Hematopoietic multipotent progenitor cell (in vitro differentiated cells): ENCODE measurements at regions not wholly inside any gene's neighbourhood (a gene's known extent, or its start where the extent isn't known, plus 50 kb on each side); places are given as distances from the start of the nearest gene placed in this dataset.
"Not testable (repeated sequence)": the region's sequence is repeated elsewhere in the genome, so short reads cannot be mapped to it uniquely, and the experiment has no call there.

Source experiments
- DNase-seq, 3 donors: peaks; one replicate each; pipeline ENCODE4 v3.0.0-alpha.2; 2011 to 2015; ENCODE audit warnings: low read depth in 2 of 3, low spot score in 2 of 3

DNA sequence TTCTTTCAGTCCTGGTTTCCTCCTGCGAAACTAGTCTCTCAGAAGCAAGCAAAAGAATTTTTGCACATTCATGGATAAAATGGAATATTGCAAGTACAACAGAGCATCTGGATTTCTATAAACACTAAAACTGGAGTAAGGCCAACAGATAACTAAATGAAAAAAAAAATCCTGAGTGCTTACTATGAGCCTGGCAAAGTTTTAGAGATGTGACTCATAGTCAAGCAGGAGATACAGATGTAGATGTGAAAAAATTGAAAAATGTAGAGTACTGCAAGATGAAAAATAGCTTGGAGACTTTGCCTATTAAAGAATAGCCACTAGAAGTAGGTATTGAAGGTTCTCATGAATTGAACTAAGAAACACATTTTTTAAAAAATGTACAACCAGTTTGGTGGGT is 397.4 kb downstream of the OTOL1 start:
- no peak for DNase-seq

DNA sequence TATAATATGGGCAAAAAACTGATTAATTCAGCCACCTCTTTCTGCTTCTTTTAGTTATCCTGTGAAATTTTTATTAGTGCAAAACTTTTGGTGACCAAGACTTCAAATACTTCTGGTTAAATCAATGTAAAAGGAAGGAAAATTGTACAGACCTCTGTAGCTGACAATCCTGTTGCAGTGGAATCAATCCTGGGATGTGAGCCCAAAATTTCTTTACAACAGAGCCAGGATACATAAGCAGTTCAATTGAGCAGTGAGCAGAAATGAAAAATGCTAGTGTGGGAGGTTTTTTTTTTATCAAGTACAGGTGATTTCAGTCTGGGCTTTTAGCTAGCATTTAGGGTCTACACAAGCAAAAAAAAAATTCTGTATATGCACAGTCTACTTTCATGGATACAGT is 398.0 kb downstream of the OTOL1 start:
- no peak for DNase-seq

DNA sequence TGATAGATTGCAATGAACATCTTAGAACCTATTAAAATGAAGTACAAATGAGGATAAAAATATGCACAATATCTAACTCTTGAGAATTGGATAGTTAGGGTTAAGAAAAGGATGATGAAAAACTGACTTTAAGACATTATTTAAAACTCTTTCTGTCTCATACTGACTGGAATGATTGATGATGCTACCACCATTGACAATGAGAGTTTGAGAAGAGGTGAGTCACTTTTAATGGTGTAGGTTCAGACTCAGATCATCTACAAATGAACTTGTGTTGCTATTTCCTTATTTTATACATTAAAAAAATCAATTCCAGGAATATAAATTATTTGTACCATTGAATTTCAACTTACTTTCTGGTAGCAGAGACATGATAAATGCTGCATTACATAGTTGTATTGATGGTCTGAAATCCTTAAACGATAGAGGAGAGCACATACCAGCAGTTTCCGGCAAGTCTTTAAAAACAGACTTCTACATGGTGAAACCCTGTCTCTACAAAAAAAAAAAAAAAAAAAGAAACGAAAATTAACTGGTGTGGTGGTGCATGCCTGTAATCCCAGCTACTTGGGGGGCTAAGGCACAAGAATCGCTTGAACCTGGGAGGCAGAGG is 409.0 kb downstream of the OTOL1 start:
- DNase-seq: no peak

DNA sequence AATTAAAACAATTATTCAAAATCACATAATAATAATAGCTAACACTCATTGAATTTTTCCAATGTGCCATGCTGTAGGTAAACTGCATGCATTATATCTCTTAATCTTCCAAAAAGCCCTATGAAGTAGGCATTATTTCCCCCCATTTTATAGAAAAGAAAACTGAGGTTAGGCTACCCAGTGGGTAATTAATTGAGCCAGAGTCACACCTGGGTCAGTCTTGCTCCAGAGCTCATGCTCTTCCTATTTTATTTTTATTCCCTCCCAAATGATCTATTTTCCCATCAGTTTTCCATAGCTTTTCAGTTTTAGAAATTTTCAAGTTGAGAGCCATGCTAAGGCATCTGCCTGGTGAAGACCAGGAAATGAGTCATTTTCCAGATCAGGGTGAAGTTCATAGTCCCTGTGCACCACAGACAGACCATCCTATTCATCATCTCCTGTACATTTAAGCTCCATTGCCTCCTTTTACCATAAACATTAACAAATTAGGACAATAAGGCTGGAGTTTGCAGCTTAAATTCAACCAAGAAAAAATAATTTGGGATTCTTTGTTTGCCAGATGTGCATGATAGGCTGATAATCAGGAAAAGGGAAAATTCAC is 417.3 kb downstream of the OTOL1 start:
- DNase-seq: peak in 1 of 3 donors; percentile 4

DNA sequence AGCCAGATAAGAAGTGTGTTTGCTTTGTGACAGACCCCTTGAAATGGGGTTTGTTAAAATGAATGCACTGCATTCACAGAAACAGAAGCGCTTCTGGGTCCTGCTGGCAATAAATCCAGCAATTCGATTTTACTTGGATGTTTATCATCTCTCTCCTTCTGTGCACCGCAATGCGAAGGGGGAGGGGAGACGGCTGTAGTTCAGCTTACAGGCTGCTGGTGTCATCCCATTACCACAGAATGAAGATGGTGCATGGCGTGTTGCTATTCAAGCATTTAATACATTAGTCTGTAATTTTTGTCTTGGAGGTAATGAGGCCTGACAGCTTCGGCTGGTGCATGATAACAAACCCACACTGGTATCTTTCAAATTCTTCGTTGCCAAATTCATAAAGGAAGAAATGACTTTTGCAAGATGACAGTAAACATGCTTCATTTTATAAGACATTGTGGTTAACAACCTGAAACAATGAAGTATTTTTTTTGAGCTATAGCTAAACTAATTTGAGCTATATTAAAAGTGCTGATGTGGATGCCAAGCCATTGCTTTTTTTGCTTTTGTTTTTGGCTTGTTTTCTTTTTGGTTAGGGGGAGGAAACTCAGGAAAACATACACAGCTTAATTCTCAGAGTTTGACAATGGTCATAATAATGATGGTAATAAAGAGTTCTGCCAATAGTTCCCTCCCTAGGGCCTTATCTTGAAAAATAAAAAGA is 418.3 kb downstream of the OTOL1 start:
- peak in 2 of 3 donors; percentile 43 to 67 for DNase-seq

DNA sequence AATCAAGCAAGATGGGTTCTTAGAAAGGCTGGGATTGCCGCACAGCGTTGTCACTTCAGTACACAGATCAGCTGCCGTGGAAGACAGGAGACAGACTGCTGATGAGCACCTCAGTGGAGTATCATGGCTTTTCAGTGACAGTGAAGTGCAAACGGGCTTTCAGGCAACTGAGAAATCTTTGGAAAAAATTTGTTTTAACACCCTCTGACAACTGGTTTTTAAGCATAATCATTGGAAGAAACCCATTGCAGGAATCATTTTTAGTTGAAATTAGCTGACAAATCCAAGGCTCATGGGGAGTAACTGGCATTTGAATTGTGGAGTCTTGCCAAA is 418.8 kb downstream of the OTOL1 start:
- DNase-seq: no peak

DNA sequence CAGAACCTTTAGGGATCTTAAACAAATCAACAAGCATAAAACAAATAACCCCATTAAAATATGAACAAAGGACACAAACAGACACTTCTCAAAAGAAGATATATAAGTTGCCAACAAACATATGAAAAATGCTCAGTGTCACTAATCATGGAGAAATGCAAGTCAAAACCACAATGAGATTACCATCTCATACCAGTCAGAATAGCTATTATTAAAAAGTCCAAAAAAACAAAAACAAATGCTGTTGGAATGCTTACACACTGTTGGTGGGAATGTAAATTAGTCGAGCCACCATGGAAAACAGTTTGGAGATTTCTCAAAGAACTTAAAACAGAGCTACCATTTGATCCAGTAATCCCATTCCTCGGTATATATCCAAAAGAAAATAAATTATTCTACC is 423.6 kb downstream of the OTOL1 start:
- DNase-seq: no peak

DNA sequence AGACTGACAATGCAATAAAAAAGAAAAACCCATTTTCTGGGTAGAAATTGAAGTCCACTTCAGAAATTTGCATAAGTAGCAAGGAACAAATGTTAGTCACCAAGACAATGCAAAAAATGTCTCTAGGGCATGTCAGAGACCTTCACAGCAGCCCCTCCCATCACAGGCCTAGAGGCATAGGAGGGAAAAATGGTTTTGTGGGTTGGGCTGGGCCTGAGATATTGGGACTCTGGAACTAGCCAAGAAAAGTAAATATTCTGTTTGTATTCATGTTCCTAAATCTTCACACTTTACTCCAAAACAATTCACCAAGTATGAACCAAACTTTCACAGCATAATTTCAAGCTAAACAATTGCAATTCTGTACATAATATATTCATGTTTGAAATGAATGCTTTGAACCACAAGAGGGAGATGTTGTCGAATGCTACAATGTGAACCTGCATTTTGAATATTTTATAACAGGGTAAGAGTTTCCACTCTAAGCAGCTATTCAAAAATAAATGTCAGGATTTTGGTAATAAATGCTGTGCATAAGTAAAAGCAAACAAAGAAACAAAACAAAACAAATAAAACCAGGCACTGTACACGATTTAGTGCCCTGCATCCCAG is 429.2 kb downstream of the OTOL1 start:
- peak in 1 of 3 donors; percentile 22 for DNase-seq

DNA sequence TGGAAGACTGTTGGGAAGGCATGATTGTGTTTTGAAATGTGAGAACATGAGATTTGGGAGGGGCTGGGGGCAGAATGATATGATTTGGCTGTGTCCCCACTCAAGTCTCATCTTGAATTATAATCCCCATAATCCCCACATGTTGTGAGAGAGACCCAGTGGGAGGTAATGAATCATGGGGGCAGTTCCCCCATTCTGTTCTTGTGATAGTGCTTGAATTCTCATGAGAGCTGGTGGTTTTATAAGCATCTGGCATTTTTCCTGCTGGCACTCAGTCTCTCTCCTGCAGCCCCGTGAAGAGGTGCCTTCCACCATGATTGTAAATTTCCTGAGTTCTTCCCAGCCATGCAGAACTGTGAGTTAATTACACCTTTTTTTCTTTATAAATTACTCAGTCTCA is 430.5 kb downstream of the OTOL1 start:
- DNase-seq: no peak

DNA sequence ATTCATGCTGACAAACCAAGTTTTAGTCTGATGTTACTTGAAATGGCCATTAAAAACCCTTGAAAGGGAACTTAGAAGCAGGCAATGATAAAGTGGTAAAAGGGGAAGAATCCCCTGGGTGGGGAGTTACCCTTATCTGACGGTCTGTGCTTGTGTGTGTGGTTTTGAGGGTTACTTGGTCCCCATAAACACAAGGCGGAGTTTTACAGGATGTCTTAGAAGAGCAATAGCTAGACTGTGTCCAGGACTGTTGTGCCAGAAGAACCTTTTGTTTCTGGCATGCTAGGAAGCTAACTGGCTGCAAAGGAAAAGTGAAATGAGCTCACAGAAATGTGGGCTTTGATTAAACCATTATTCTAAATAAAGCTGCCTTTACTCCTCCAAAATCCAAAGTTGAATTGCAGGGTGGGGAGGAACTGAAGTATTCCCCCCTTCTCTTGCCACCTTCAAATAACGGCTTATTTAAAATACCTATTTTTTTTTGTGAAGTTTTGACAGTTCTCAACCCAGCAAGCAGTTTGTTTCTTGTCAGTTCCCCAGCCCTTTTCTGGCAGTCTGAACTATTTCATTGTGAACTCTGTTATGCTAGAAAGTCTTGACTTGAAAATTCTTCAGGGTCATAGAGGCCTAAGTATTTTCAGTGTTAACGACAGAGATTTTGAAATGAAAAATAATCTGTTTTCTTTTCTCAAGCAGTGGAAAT is 443.5 kb downstream of the OTOL1 start:
- DNase-seq: peak in 2 of 3 donors; percentile 59 to 85

DNA sequence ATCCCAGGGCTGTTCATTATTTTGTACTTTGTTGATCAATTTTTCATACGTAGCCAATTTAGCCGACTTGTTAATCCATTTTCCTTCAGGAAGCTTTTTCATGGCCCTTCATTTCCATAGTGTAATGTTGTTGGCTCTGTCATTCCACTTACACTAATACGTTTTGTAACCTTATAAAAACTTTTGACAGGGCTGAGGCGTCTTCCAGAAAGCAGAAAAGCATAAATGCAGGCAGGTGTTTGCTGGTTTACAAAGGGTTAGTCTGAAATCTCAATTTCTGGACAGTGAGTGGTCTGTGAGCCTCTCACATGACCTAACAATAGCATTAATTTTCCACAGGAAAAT is 444.0 kb downstream of the OTOL1 start:
- no peak for DNase-seq

DNA sequence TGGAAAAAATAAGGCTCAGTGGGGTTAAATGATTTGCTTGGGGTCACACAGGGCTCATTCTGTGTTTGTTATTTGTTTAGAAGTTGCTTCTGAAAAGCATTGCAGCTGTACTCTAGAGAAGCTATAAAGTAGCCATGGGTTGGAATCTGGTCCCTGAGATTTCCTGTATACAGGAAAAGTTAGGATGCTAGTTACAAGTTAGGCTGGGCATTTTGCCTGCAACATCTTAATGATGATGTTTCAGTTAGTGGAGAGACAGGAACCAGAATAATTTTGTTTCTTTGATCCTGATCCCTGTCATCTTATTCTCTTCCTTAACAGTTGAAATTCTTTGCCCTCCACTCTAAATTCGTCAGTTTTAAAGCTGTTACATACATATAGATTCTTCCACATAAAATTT is 445.3 kb downstream of the OTOL1 start:
- no peak for DNase-seq

DNA sequence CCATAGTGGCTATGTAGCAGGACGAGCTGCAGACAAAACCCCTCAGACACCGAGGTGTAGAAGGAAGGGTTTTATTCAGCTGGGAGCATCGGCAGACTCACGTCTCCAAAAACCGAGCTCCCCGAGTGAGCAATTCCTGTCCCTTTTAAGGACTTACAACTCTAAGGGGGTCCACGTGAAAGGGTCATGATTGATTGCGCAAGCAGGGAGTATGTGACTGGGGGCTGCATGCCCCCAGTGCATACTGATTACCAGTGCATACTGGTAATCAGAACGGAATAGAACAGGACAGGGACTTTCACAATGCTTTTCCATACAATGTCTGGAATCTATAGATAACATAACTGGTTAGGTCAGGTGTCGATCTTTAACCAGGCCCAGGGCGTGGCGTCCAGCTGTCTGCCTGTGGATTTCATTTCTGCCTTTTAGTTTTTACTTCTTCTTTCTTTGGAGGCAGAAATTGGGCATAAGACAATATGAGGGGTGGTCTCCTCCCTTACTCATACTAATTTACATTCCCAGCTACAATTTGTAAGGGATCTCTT is 447.3 kb downstream of the OTOL1 start:
- not testable (repeated sequence) for DNase-seq

DNA sequence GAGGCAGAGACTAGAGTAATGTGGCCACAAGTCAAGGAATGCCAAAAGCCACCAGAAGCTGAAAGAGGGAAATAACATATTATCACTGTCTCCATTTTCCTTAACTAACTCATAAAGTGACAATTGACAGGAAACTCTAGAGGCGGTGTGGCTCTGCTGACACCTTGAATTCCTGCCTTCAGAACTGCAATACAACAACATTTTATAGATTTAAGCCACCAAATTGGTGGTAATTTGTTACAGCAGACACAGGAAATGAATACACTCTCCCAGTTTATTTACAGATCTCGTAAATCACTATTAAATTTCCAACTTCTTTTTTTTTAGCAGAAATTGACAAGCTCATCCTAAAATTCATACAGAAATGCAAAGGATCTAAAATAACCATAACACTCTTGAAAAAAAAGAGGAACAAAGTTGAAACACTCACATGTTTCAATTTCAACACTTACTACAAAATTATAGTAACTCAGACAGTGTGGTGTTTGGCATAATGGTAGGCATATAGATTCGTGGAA is 449.9 kb downstream of the OTOL1 start:
- DNase-seq: peak in 1 of 3 donors; percentile 10

DNA sequence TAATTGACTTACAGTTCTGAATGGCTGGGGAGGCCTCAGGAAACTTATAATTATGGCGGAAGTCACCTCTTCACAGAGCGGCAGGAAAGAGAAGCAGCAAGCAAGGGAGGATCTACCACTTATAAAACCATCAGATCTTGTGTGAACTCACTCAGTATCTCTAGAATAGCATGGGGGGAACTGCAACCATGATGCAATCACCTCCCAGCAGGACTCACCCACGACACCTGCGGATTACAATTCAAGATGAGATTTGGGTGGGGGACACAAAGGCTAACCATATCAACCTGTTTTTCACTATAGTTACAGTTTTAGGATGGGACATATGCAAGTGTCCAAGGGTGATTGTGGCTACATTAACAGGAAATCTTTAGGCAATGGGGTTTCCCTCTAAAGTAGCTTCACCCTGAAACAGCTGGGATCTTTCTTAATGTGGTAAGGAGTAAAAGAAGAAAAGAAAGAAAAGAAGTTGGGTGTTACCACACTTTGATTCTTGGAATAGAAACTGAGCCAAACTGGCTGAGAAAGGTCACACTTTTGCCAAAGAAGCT is 453.8 kb downstream of the OTOL1 start:
- DNase-seq: no peak

DNA sequence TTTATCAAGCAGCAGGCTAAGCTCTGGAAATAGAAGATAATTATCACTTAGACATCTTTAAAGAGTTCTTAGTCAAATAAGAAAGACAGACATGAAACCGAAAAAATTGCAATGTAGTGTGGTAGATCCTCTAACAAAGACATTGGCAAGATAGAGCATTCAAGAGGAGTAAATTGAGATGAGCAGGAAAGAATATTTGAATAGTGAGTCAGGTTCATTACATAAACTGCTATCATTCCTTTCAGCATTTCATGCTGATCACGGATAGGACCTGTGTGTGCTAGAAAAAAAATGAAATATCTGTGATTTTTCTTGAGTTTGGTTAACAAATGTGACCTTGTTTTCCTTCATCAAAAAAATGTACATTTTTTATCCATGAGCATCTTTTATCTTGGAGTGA is 460.9 kb downstream of the OTOL1 start:
- no peak for DNase-seq

DNA sequence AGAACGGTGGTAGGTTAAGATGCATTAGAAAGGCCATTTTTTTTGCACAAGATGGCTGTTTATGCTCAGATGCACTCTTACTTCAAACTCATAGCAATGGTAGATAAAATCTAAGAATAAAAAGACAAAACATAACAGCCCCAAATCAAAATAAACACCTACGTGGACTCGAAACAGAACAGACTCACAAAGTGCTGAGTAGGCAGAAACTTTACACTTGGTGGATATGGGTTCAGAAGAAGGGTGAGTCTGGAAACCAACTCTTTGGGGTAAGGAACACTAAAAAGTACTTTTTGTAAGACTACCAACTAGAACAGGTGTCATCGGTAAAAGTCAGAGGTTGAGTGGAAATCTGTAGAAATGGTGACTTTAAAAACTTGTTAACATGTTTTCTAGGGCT is 468.2 kb downstream of the OTOL1 start:
- DNase-seq: no peak

DNA sequence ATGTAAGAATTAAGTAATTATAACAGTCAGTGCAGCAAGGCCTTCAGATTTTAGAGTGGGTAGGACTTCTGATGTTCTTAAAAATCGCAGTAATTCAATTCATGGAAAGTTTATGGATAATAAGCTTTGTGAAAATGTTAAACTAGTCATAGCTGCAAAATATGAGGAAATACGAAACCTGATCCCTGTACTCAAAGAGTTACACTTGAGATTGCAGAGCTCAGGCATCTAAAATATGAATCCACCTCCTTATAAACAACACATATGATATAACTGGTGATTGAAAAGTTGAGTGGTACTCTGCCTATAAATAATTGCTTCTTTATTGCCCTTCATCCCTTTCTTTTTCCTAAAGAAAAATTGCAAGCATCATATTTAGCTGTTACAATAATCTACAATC is 473.3 kb downstream of the OTOL1 start:
- DNase-seq: no peak

DNA sequence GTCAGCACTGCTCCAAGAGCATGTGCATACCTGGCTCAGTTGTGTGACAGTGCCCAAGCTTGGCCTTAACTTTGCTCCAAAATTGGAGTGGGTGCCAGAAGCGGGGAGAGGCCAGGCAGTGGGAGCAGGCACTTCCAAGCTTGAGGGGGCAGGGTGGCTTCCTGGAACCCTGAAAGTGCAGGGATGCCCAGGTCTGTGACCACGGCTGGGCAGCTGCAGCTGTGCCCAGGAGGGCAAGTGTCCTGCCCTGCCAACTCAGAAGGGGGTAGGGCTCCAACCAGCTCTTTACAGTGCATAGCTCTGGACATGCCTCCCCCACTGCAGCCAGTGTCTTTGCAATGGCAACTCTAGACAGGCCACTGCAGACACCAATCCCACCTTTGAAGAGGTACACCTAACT is 478.6 kb downstream of the OTOL1 start:
- DNase-seq: no peak

DNA sequence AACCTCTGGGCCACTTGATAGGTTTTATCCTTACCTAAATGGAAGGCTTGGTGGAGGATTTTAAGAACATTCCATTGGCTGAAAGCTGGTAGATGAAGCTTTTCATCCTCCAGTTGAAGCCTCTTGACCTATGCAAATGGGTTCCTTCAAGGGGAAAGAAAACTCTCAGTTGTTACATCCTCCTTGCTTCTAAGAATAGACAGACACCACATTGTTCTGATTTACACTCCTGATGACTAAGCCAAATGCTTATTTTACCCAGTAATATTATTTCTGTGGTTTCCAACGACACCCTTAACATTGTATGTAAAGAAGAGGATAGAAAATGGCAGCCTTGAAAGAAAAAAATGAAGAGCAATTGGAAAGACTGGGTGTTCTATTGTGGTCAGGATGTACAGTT is 480.5 kb downstream of the OTOL1 start:
- no peak for DNase-seq

DNA sequence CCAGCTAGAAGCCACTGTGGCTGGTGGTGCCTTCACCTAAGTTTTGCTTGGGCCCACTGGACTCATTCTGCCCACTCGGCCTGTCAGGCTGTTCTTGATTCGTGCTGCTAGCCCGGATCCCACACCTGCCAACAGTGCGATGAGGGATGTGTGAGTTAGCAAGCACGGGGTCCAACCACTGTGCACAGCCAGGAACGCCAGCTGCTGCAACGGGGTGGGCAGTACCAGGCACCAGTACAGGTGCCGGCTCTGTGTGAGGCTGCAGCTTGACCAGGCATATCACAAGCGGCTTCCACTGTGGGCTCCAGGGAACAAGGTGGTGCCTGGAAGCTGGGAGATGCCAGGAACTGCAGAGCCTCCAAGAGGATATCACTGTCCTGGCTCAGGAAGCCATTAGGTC is 481.2 kb downstream of the OTOL1 start:
- DNase-seq: no peak
